OCI-LY7 (cell line): ENCODE measurements at regions not wholly inside any gene's neighbourhood (a gene's known extent, or its start where the extent isn't known, plus 50 kb on each side); places are given as distances from the start of the nearest gene placed in this dataset.

Experiments
- BruUV-seq: library from RNA; stranded (reverse); fragments of 400-500 nt; replicated peaks from 2 replicates; lab custom pipeline; 2021; lab: Mats Ljungman, UMichigan
- CTCF ChIA-PET: fragments of 300-600 bp; sonication (Branson Sonifier 250); formaldehyde crosslinking; loops from one replicate; lab custom pipeline; 2022; ENCODE audit warnings: antibody characterized with exemption; ENCODE audit not compliant: unreplicated experiment; lab: Charles Lee
- POLR2A ChIA-PET: fragments of 300-600 bp; sonication (Branson Sonifier 250); formaldehyde crosslinking; loops from one replicate; lab custom pipeline; 2022; ENCODE audit warnings: antibody characterized with exemption; lab: Charles Lee
- DNase-seq: peaks from one replicate; pipeline ENCODE4 v3.0.0-alpha.2; 2015; ENCODE audit warnings: low spot score
- H2AFZ ChIP-seq: fragments of 200-600 bp; sonication (generic), shearing (Covaris generic); 2 replicates; pipeline ENCODE4 v1.6.1; 2014; ENCODE audit warnings: mild to moderate bottlenecking, antibody characterized with exemption, low read length, moderate library complexity
- H3K27ac ChIP-seq: fragments of 200-600 bp; sonication (generic); 2 replicates; pipeline ENCODE4 v1.5.1; 2014; ENCODE audit warnings: mixed run types, low read depth, mild to moderate bottlenecking, moderate library complexity, low read length, inconsistent platforms; ENCODE audit not compliant: poor library complexity, severe bottlenecking
- H3K36me3 ChIP-seq: fragments of 200-600 bp; sonication (generic); 2 replicates; pipeline ENCODE4 v1.6.1; 2014; ENCODE audit warnings: mild to moderate bottlenecking, antibody characterized with exemption, low read length, moderate library complexity, mixed read lengths; ENCODE audit not compliant: insufficient read depth
- H3K4me1 ChIP-seq: fragments of 200-600 bp; sonication (generic); 2 replicates; pipeline ENCODE4 v1.5.1; 2014; ENCODE audit warnings: mild to moderate bottlenecking, low read length; ENCODE audit not compliant: insufficient read depth, poor library complexity, severe bottlenecking
- H3K4me2 ChIP-seq: fragments of 200-600 bp; sonication (generic); 2 replicates; pipeline ENCODE4 v1.6.1; 2014; ENCODE audit warnings: mild to moderate bottlenecking, low read length
- H3K4me3 ChIP-seq: fragments of 200-600 bp; sonication (generic); 2 replicates; pipeline ENCODE4 v1.5.1; 2014; ENCODE audit warnings: mild to moderate bottlenecking, low read depth, low read length; ENCODE audit not compliant: poor library complexity, severe bottlenecking
- H3K79me2 ChIP-seq: fragments of 200-600 bp; sonication (generic); 2 replicates; pipeline ENCODE4 v1.6.1; 2016; ENCODE audit warnings: low read depth, mild to moderate bottlenecking, low read length, moderate library complexity, mixed read lengths; ENCODE audit not compliant: insufficient read depth
- H3K9me2 ChIP-seq: fragments of 200-600 bp; sonication (generic); 2 replicates; pipeline ENCODE4 v1.6.1; 2016; ENCODE audit warnings: mild to moderate bottlenecking, low read length, mixed read lengths; ENCODE audit not compliant: insufficient read depth
- H3K9me3 ChIP-seq: fragments of 200-600 bp; sonication (generic); 2 replicates; pipeline ENCODE4 v1.6.1; 2014; ENCODE audit warnings: mild to moderate bottlenecking, mixed run types, low read length, mixed read lengths
- H4K20me1 ChIP-seq: fragments of 200-600 bp; sonication (generic); 2 replicates; pipeline ENCODE4 v1.6.1; 2014; ENCODE audit warnings: mild to moderate bottlenecking, antibody characterized with exemption, low read length, moderate library complexity, mixed read lengths; ENCODE audit not compliant: insufficient read depth
- EZH2phosphoT487 ChIP-seq: fragments of 200-600 bp; sonication (generic); IDR thresholded peaks from 2 replicates; pipeline ENCODE4 v1.6.1; 2018; ENCODE audit warnings: low read depth, borderline replicate concordance, mild to moderate bottlenecking, mixed run types, antibody characterized with exemption, low read length, moderate library complexity, mixed read lengths
- intact Hi-C: fragments of 100-400 bp; cut with micrococcal nuclease; formaldehyde crosslinking; loops from one replicate; pipeline ENCODE4 v1.10.0; 2022; ENCODE audit not compliant: unreplicated experiment
- TF ChIP-seq, protein P1 (sequence below): fragments of 200-600 bp; sonication (generic); conservative IDR thresholded peaks from 2 replicates; pipeline ENCODE4 v1.5.1; 2014; ENCODE audit warnings: mild to moderate bottlenecking, antibody characterized with exemption, low read length, moderate library complexity, mixed read lengths

DNA sequence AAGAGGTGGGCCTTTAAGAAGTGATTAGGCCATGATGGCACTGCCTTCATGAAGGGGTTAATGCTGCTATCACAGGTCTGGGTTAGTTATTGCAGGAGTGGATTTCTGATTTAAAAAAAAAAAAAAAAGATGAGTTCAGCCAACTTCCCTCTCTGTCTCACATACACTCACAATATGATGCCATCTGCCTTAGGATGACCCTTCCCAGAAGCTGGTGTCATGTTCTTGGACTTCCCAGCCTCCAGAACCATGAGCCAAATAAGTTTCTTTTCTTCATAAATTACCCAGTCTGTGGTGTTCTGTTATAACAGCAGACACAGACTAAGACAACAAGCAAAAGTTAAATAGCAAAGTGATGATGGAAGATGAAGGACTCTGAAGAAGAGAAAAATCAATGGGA lies 179.7 kb upstream of the ETAA1 start:
- ChIA-PET POLR2A (no interaction called here), CTCF (no interaction called here)
- Histone ChIP-seq H4K20me1 (no peaks in the 10 kb centered on the region), H3K27ac (no peak overlapping the region), H3K79me2 (no peaks in the 10 kb centered on the region), H3K4me3 (no peak overlapping the region), H3K36me3 (no peaks in the 10 kb centered on the region), H3K9me2 (no peaks in the 10 kb centered on the region), H3K9me3 (no peaks in the 10 kb centered on the region), H2AFZ (no peak overlapping the region), H3K4me1 (no peaks in the 10 kb centered on the region), H3K4me2 (no peak overlapping the region)
- intact Hi-C loops = no loop called here
- no TSS peak for BruUV-seq
- no peak for DNase-seq
- TF ChIP-seq, protein P1, sequence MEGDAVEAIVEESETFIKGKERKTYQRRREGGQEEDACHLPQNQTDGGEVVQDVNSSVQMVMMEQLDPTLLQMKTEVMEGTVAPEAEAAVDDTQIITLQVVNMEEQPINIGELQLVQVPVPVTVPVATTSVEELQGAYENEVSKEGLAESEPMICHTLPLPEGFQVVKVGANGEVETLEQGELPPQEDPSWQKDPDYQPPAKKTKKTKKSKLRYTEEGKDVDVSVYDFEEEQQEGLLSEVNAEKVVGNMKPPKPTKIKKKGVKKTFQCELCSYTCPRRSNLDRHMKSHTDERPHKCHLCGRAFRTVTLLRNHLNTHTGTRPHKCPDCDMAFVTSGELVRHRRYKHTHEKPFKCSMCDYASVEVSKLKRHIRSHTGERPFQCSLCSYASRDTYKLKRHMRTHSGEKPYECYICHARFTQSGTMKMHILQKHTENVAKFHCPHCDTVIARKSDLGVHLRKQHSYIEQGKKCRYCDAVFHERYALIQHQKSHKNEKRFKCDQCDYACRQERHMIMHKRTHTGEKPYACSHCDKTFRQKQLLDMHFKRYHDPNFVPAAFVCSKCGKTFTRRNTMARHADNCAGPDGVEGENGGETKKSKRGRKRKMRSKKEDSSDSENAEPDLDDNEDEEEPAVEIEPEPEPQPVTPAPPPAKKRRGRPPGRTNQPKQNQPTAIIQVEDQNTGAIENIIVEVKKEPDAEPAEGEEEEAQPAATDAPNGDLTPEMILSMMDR = no peak
- TF ChIP-seq EZH2phosphoT487 = no peak

DNA sequence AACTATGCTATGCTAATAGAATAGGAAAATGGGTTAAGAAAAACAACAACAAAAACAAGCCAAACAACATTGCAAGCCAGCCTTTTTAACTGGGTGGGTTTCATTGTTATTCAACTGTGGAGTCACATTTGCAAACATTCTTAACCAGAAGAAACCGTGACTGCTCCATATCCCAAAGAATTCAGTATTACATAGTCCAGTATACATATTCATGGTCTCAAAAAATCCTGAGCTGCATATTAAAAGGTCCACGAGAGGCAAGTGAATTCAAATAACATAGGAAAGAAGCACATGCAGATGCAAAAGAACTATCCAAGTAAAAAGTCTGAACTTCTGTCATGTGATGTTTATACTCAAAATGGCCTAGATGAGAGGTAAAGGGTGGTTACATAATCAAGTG lies 179.1 kb upstream of the ETAA1 start:
- ChIA-PET POLR2A (interaction anchor here (0.6 kb wide), 1 partner anchor 1832 kb away, joined by 5 read pairs; no protein-coding TSS in a partner anchor), CTCF (no interaction called here)
- no peak overlapping the region for H3K4me2 ChIP-seq
- H3K9me3 ChIP-seq = no peaks in the 10 kb centered on the region
- no TSS peak for BruUV-seq
- no peak for DNase-seq
- H3K4me1 ChIP-seq = no peaks in the 10 kb centered on the region
- H3K79me2 ChIP-seq = no peaks in the 10 kb centered on the region
- no peak overlapping the region for H2AFZ ChIP-seq
- H4K20me1 ChIP-seq = no peaks in the 10 kb centered on the region
- intact Hi-C loops = no loop called here
- H3K4me3 ChIP-seq = no peak overlapping the region
- TF ChIP-seq, protein P1 = no peak
- TF ChIP-seq EZH2phosphoT487 = no peak
- H3K36me3 ChIP-seq = no peaks in the 10 kb centered on the region
- H3K9me2 ChIP-seq = no peaks in the 10 kb centered on the region
- no peak overlapping the region for H3K27ac ChIP-seq

DNA sequence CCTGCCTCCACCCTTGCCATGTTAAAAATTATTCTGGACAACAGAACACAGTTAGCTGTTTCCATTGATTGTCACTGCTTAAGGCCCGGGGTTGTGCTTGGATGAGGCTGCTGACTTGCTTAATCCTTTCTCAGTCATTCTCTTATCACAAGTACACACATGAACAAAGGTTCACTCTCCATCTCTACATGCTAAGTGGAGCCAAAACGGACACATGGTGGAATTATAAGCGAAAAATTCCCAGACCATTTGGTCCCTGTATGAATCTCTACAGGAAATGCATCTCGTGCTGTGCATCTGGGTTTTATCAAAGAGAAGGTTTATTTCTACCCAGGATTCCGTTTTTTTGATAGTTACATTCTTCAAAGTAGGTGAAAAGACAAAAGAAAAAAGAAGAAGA lies 177.5 kb upstream of the ETAA1 start:
- Histone ChIP-seq H3K9me3 (no peaks in the 10 kb centered on the region), H2AFZ (no peak overlapping the region), H3K36me3 (no peaks in the 10 kb centered on the region), H4K20me1 (no peaks in the 10 kb centered on the region), H3K27ac (no peak overlapping the region), H3K9me2 (no peaks in the 10 kb centered on the region), H3K4me1 (no peaks in the 10 kb centered on the region), H3K79me2 (no peaks in the 10 kb centered on the region), H3K4me2 (no peak overlapping the region), H3K4me3 (no peak overlapping the region)
- BruUV-seq = no TSS peak
- POLR2A ChIA-PET = no interaction called here
- no peak for DNase-seq
- CTCF ChIA-PET = no interaction called here
- TF ChIP-seq, protein P1 = no peak
- TF ChIP-seq EZH2phosphoT487 = no peak
- intact Hi-C loops = no loop called here
